ENCODE measurements at regions not wholly inside any gene's neighbourhood (a gene's known extent, or its start where the extent isn't known, plus 50 kb on each side); places are given as distances from the start of the nearest gene placed in this dataset.

- no peak for TF ChIP-seq YY1 (IDR thresholded peaks at IDR 0.05; ENCODE audit: low read depth)
- no peak for TF ChIP-seq RFX5 (IDR thresholded peaks at IDR 0.05; ENCODE audit: low read length)
- TF ChIP-seq CTCF (IDR thresholded peaks at IDR 0.05): no peak
- no peak for TF ChIP-seq EP300 (IDR thresholded peaks at IDR 0.05; ENCODE audit: borderline replicate concordance in 1 of 2, low read depth in 1 of 2, low read length in 1 of 2)
These were observed 151.9 kb downstream of the RND3 start for GRCh38 chr2:150335596-150335995.
